PC-9 (cell line): ENCODE measurements at regions not wholly inside any gene's neighbourhood (a gene's known extent, or its start where the extent isn't known, plus 50 kb on each side); places are given as distances from the start of the nearest gene placed in this dataset.

ENCODE experiments used
- CTCF ChIP-seq: fragments of 200-600 bp; sonication (generic); conservative IDR thresholded peaks from 2 replicates; pipeline ENCODE4 v1.6.1; 2017; ENCODE audit warnings: mixed run types, antibody characterized with exemption, mild to moderate bottlenecking, moderate library complexity
- EZH2 ChIP-seq: fragments of 200-600 bp; sonication (generic); IDR thresholded peaks from 2 replicates; pipeline ENCODE4 v1.8.0; 2017; ENCODE audit warnings: antibody characterized with exemption, low read depth

DNA sequence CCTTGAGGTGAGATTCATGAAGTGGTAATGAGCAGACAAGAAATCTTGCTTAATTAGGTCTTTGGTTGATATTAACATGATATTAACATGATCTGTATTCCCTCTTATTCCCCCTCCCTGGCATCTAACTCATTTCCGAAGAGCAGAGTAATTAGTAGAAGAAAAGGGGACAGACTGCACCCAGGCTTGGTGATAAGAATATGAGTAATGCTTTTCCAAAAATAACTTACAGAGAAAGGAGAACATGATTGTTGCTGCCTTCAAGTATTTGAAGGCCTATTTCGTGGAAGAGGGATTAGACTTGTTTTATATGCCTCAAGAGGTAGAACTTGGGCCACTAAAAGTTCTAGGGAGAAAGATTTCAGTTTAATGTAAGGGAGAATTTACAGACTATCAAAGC, 130.6 kb upstream of the ATP5MC3 start:
- TF ChIP-seq CTCF, result no peak
- TF ChIP-seq EZH2, result no peak
